ENCODE measurements at regions not wholly inside any gene's neighbourhood (a gene's known extent, or its start where the extent isn't known, plus 50 kb on each side); places are given as distances from the start of the nearest gene placed in this dataset.
"Not testable (repeated sequence)": the region's sequence is repeated elsewhere in the genome, so short reads cannot be mapped to it uniquely, and the experiment has no call there.

- no peak for TF ChIP-seq CTCF (IDR thresholded peaks at IDR 0.05; ENCODE audit: unreplicated experiment)
Observed at GRCh38 chr5:37916525-37916924, 76.7 kb upstream of the GDNF start.

GRCh38 chr5:37915097-37915736 is 75.4 kb upstream of the GDNF start:
- Mint-ChIP-seq H3K27ac (ENCODE audit: unreplicated experiment) (no peak overlapping the region), H3K9me3 (ENCODE audit: unreplicated experiment) (no peaks in the 10 kb centered on the region), H3K4me3 (ENCODE audit: unreplicated experiment) (no peak overlapping the region), H3K4me1 (ENCODE audit: unreplicated experiment) (no peaks in the 10 kb centered on the region), H3K27me3 (ENCODE audit: unreplicated experiment) (peaks cover 2% of the 10 kb centered on the region), H3K36me3 (ENCODE audit: low read depth, unreplicated experiment) (no peaks in the 10 kb centered on the region)
- DNase-seq (ENCODE audit: low spot score), result no peak
- TF ChIP-seq CTCF (IDR thresholded peaks at IDR 0.05; ENCODE audit: unreplicated experiment), result no peak

More at GRCh38 chr5:37916525-37916924, 76.7 kb upstream of the GDNF start:
- Mint-ChIP-seq H3K36me3 (ENCODE audit: low read depth, unreplicated experiment) (no peaks in the 10 kb centered on the region), H3K27me3 (ENCODE audit: unreplicated experiment) (peaks cover 2% of the 10 kb centered on the region), H3K27ac (ENCODE audit: unreplicated experiment) (no peak overlapping the region), H3K9me3 (ENCODE audit: unreplicated experiment) (no peaks in the 10 kb centered on the region), H3K4me1 (ENCODE audit: unreplicated experiment) (no peaks in the 10 kb centered on the region), H3K4me3 (ENCODE audit: unreplicated experiment) (no peak overlapping the region)
- no peak for DNase-seq (ENCODE audit: low spot score)

- H3K27me3 Mint-ChIP-seq (ENCODE audit: unreplicated experiment); H3K27ac Mint-ChIP-seq (ENCODE audit: unreplicated experiment); H3K36me3 Mint-ChIP-seq (ENCODE audit: low read depth, unreplicated experiment); H3K4me1 Mint-ChIP-seq (ENCODE audit: unreplicated experiment); H3K4me3 Mint-ChIP-seq (ENCODE audit: unreplicated experiment); DNase-seq (ENCODE audit: low spot score); H3K9me3 Mint-ChIP-seq (ENCODE audit: unreplicated experiment): not testable (repeated sequence)
Observed at GRCh38 chr5:37909610-37910266, 69.9 kb upstream of the GDNF start.

GRCh38 chr5:37906416-37906815 is 66.6 kb upstream of the GDNF start:
- no peak for DNase-seq (ENCODE audit: low spot score)
- no peak overlapping the region for H3K4me3 Mint-ChIP-seq (ENCODE audit: unreplicated experiment)
- no peaks in the 10 kb centered on the region for H3K27me3 Mint-ChIP-seq (ENCODE audit: unreplicated experiment)
- no peaks in the 10 kb centered on the region for H3K9me3 Mint-ChIP-seq (ENCODE audit: unreplicated experiment)
- H3K27ac Mint-ChIP-seq (ENCODE audit: unreplicated experiment), result no peak overlapping the region
- TF ChIP-seq CTCF (IDR thresholded peaks at IDR 0.05; ENCODE audit: unreplicated experiment), result no peak
- peaks cover 4% of the 10 kb centered on the region for H3K36me3 Mint-ChIP-seq (ENCODE audit: low read depth, unreplicated experiment)
- no peaks in the 10 kb centered on the region for H3K4me1 Mint-ChIP-seq (ENCODE audit: unreplicated experiment)

- TF ChIP-seq CTCF (IDR thresholded peaks at IDR 0.05; ENCODE audit: unreplicated experiment), result no peak
- H3K9me3 Mint-ChIP-seq (ENCODE audit: unreplicated experiment), result no peaks in the 10 kb centered on the region
- H3K27me3 Mint-ChIP-seq (ENCODE audit: unreplicated experiment), result no peaks in the 10 kb centered on the region
- no peak for DNase-seq (ENCODE audit: low spot score)
- no peak overlapping the region for H3K4me3 Mint-ChIP-seq (ENCODE audit: unreplicated experiment)
- no peak overlapping the region for H3K27ac Mint-ChIP-seq (ENCODE audit: unreplicated experiment)
- no peaks in the 10 kb centered on the region for H3K4me1 Mint-ChIP-seq (ENCODE audit: unreplicated experiment)
- H3K36me3 Mint-ChIP-seq (ENCODE audit: low read depth, unreplicated experiment), result peaks cover 4% of the 10 kb centered on the region
Observed at GRCh38 chr5:37905230-37905629, 65.4 kb upstream of the GDNF start.
